ENCODE measurements at regions not wholly inside any gene's neighbourhood (a gene's known extent, or its start where the extent isn't known, plus 50 kb on each side); places are given as distances from the start of the nearest gene placed in this dataset.

GRCh38 chr11:106276859-106277436 is 199.5 kb downstream of the AASDHPPT start:
- H3K36me3 ChIP-seq (ENCODE audit: control insufficient read depth, insufficient read depth, low read length), result no peaks in the 10 kb centered on the region
- no peaks in the 10 kb centered on the region for H3K9me3 ChIP-seq (ENCODE audit: control insufficient read depth, insufficient read depth, low read depth, low read length)
- no peak overlapping the region for H3K27ac ChIP-seq (ENCODE audit: insufficient read depth, low read length)
- H3K9ac ChIP-seq (ENCODE audit: insufficient read depth, low read length), result no peak overlapping the region
- no peaks in the 10 kb centered on the region for H3K4me1 ChIP-seq (ENCODE audit: control insufficient read depth, extremely low read depth, insufficient read depth, low read length)
- H3K4me3 ChIP-seq (replicated peaks in 1 of 4; ENCODE audit: control extremely low read depth in 1 of 4, insufficient read depth in 1 of 4, low read depth in 3 of 4, low read length in 4 of 4), result no peak overlapping the region
- H3K4me2 ChIP-seq (ENCODE audit: extremely low read depth, insufficient read depth, low read length), result no peak overlapping the region
- no peak overlapping the region for H2AFZ ChIP-seq (ENCODE audit: low read length)
- peaks cover under 1% of the 10 kb centered on the region for H3K27me3 ChIP-seq (ENCODE audit: control insufficient read depth, insufficient read depth, low read length)
- peak; percentile 39 to 42 for DNase-seq (ENCODE audit: low read depth in 2 of 2)
- peak; percentile 14 to 34 for TF ChIP-seq CTCF (conservative IDR thresholded peaks at IDR 0.05 in 1 of 2, IDR thresholded peaks at IDR 0.05 in 1 of 2; ENCODE audit: low read depth in 1 of 2, low read length in 2 of 2)
- TF ChIP-seq EZH2 (IDR thresholded peaks at IDR 0.05; ENCODE audit: low read length, missing control alignments), result no peak
- H4K20me1 ChIP-seq (ENCODE audit: control insufficient read depth, extremely low read depth, insufficient read depth, low read length), result no peaks in the 10 kb centered on the region
- H3K79me2 ChIP-seq (ENCODE audit: control insufficient read depth, insufficient read depth, low read length), result no peaks in the 10 kb centered on the region

- no peak overlapping the region for H3K4me2 ChIP-seq (ENCODE audit: extremely low read depth, insufficient read depth, low read length)
- no peaks in the 10 kb centered on the region for H3K9me3 ChIP-seq (ENCODE audit: control insufficient read depth, insufficient read depth, low read depth, low read length)
- H3K27ac ChIP-seq (ENCODE audit: insufficient read depth, low read length), result no peak overlapping the region
- no peaks in the 10 kb centered on the region for H3K36me3 ChIP-seq (ENCODE audit: control insufficient read depth, insufficient read depth, low read length)
- H3K4me3 ChIP-seq (replicated peaks in 1 of 4; ENCODE audit: control extremely low read depth in 1 of 4, insufficient read depth in 1 of 4, low read depth in 3 of 4, low read length in 4 of 4), result no peak overlapping the region
- H3K27me3 ChIP-seq (ENCODE audit: control insufficient read depth, insufficient read depth, low read length), result no peaks in the 10 kb centered on the region
- no peaks in the 10 kb centered on the region for H4K20me1 ChIP-seq (ENCODE audit: control insufficient read depth, extremely low read depth, insufficient read depth, low read length)
- DNase-seq (ENCODE audit: low read depth in 2 of 2), result peak in 1 of 2 donors; percentile 6
- no peak for TF ChIP-seq EZH2 (IDR thresholded peaks at IDR 0.05; ENCODE audit: low read length, missing control alignments)
- TF ChIP-seq CTCF (conservative IDR thresholded peaks at IDR 0.05 in 1 of 2, IDR thresholded peaks at IDR 0.05 in 1 of 2; ENCODE audit: low read depth in 1 of 2, low read length in 2 of 2), result no peak
- no peaks in the 10 kb centered on the region for H3K79me2 ChIP-seq (ENCODE audit: control insufficient read depth, insufficient read depth, low read length)
- no peaks in the 10 kb centered on the region for H3K4me1 ChIP-seq (ENCODE audit: control insufficient read depth, extremely low read depth, insufficient read depth, low read length)
- H3K9ac ChIP-seq (ENCODE audit: insufficient read depth, low read length), result no peak overlapping the region
- no peak overlapping the region for H2AFZ ChIP-seq (ENCODE audit: low read length)
These were observed 200.0 kb downstream of the AASDHPPT start for GRCh38 chr11:106277484-106277883.

GRCh38 chr11:106278391-106278790 is 200.9 kb downstream of the AASDHPPT start:
- Histone ChIP-seq H3K4me2 (ENCODE audit: extremely low read depth, insufficient read depth, low read length) (no peak overlapping the region), H2AFZ (ENCODE audit: low read length) (no peak overlapping the region), H3K79me2 (ENCODE audit: control insufficient read depth, insufficient read depth, low read length) (no peaks in the 10 kb centered on the region), H3K9me3 (ENCODE audit: control insufficient read depth, insufficient read depth, low read depth, low read length) (no peaks in the 10 kb centered on the region), H3K9ac (ENCODE audit: insufficient read depth, low read length) (no peak overlapping the region), H3K27me3 (ENCODE audit: control insufficient read depth, insufficient read depth, low read length) (no peaks in the 10 kb centered on the region), H3K27ac (ENCODE audit: insufficient read depth, low read length) (no peak overlapping the region), H3K4me1 (ENCODE audit: control insufficient read depth, extremely low read depth, insufficient read depth, low read length) (no peaks in the 10 kb centered on the region), H3K36me3 (ENCODE audit: control insufficient read depth, insufficient read depth, low read length) (no peaks in the 10 kb centered on the region), H4K20me1 (ENCODE audit: control insufficient read depth, extremely low read depth, insufficient read depth, low read length) (no peaks in the 10 kb centered on the region), H3K4me3 (replicated peaks in 1 of 4; ENCODE audit: control extremely low read depth in 1 of 4, insufficient read depth in 1 of 4, low read depth in 3 of 4, low read length in 4 of 4) (no peak overlapping the region)
- DNase-seq (ENCODE audit: low read depth in 2 of 2), result peak; percentile 43 to 65
- no peak for TF ChIP-seq EZH2 (IDR thresholded peaks at IDR 0.05; ENCODE audit: low read length, missing control alignments)
- no peak for TF ChIP-seq CTCF (conservative IDR thresholded peaks at IDR 0.05 in 1 of 2, IDR thresholded peaks at IDR 0.05 in 1 of 2; ENCODE audit: low read depth in 1 of 2, low read length in 2 of 2)
